GM21528 (cell line): ENCODE measurements at regions not wholly inside any gene's neighbourhood (a gene's known extent, or its start where the extent isn't known, plus 50 kb on each side); places are given as distances from the start of the nearest gene placed in this dataset.
"Not testable (repeated sequence)": the region's sequence is repeated elsewhere in the genome, so short reads cannot be mapped to it uniquely, and the experiment has no call there.

Source experiments
- ATAC-seq: cut with Tn5 transposase; IDR thresholded peaks from one replicate; pipeline ENCODE4 v1.9.1; 2021; ENCODE audit warnings: mild to moderate bottlenecking, moderate library complexity; ENCODE audit not compliant: unreplicated experiment, low FRiP score

DNA sequence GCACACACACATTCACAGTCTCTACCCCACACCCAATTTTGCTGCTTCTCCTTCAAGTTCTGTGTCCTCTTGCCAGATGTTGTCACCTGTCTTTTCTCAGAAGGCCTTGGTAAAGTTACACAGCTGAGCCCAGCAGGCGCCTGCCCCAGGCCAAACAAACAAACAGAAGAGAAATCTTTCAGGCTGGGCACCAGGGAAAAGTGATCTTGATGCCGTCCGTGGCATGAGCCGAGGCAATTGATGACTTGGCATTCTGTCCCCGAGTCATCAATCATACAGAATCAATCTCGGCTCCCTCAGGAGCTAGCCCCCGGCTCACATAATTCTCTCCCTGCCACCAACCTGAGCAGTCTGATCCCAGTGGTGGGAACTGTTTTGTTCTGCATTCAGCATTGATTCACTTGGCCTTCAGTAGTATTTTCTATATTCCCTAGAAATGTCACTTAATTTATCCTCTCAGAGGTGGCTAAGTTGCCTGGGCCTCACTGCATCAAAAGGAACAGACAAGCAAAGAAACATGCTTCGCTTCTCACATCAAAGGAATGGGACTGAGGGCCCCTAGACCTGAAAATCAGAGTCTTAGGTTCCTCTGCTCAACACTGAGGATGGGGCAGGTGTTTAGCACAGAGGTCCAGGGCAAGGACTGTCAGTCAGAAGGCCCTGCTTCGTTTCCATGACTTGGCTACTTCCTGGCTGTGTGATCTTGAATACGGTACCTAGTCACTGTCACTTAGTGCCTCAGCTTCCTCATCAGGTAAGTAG lies 278.8 kb upstream of the CELF4 start:
- ATAC-seq, result no peak

DNA sequence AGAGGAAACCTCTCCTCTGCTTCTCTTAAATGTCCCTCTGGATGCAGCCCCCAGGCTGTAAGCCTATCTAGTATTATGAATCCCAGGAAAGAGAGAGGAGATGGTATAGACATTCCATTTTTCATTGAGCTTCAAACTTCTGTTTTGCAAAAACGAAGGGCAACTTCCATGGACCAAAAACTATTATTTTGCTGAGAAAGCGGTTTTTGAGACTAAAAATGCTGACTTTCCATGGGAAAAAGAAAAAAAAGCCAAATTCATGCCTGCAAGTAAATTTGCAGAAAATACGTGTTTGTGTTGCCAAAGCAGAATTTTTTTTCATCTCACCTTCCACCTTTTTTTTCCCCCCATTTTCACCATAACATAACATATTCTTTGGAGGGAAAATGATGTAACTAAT lies 272.5 kb upstream of the CELF4 start:
- ATAC-seq, result no peak

DNA sequence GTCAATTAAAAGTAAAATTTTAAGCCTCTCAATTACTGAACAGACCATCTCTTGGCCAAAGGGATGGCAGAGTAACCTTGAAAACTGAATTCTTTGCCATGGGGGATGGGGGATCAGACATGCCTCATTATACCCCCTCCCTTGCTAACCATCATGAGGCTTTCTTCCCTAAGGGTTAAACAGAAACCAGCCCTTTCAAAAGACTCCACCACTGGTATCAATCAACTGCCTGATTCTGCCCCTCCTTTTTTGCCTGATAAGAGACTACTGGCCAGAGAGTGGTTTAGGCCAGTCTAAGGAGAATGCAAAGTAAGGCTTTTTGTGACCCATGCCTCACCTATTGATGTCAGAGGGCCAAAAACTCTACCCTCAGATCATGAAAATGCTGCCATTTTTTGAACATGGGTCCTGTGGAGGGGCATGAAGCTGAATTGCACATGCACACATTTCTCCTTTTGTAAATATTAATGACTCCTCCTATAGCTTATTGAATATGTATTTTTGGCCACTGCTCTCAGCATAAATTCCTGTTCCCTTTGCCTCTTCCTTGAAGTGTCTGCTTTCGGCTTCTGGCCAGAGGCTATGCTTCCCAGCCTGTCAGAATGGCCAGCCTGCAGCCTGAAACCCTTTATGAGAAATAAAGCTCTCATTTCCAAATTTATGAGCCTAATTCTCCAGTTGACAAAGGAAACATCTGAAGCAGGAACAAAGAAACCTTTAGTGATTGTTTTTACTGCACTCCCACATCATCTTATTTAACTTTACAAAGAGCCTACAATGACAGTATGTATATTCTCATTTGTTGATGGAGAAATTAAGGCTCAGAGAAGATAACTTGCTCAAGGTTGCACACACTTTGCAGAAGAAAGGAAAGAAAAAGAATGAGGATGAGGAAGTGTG lies 270.7 kb upstream of the CELF4 start:
- no peak for ATAC-seq

DNA sequence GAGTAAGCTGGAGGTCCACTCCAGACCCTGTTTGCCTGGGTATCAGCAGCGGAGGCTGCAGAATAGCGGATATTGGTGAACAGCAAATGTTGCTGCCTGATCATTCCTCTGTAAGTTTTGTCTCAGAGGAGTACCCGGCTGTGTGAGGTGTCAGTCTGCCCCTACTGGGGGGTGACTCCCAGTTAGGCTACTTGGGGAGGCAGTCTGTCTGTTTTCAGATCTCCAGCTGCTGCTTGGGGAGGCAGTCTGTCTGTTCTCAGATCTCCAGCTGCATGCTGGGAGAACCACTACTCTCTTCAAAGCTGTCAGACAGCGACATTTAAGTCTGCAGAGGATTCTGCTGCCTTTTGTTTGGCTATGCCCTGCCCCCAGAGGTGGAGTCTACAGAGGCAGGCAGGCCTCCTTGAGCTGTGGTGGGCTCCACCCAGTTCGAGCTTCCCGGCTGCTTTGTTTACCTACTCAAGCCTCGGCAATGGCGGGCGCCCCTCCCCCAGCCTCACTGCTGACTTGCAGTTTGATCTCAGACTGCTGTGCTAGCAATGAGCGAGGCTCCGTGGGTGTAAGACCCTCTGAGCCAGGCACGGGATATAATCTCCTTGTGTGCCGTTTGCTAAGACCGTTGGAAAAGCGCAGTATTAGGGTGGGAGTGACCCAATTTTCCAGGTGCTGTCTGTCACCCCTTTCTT lies 266.6 kb upstream of the CELF4 start:
- not testable (repeated sequence) for ATAC-seq

DNA sequence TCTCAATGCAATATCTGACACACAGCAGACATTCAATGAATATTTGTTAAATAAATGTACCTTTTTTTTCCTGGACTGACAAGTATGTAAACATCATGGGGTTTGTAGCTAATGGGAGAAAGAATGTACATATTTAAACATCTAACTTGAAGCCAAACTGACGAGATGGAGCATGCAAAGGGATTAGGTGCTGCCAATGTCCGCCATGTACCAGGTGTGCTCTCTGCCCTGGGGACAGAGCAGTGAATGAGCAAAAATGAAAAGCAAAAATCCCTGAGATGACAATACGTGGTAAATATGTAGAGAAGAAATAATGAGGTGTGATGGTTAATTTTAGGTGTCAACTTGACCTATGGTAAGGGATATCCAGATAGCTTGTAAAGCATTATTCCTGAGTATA lies 247.4 kb upstream of the CELF4 start:
- no peak for ATAC-seq

DNA sequence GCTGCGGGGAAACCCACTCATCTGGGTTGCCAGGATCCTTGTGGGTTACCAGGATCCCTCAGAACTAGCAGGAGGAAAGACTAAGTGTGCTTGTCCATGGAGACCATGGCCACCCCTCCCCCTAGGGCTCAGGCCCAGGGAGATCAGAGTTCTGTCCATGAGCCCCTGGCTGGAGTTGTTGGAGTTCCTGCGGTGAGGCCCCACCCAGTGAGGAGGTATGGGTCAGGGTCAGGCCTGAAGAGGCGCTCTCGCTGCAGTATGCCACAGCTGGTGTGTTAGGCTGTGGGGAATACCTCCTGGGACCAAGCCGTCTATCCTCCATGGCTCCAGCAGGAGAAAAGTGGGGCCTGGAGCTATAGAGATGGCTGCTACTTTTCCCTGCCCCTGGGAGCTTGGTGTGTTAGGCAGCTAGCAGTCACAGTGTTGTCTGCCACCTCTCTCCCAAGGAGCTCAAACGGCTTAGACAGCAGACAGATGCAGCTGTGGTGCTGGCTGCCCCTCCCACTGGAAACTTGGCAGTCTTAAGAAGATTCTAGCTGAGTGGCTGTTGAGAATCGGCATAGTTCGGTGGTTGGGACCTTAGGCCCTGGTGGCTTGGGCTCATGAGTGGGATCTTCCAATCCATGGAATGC lies 240.3 kb upstream of the CELF4 start:
- no peak for ATAC-seq

DNA sequence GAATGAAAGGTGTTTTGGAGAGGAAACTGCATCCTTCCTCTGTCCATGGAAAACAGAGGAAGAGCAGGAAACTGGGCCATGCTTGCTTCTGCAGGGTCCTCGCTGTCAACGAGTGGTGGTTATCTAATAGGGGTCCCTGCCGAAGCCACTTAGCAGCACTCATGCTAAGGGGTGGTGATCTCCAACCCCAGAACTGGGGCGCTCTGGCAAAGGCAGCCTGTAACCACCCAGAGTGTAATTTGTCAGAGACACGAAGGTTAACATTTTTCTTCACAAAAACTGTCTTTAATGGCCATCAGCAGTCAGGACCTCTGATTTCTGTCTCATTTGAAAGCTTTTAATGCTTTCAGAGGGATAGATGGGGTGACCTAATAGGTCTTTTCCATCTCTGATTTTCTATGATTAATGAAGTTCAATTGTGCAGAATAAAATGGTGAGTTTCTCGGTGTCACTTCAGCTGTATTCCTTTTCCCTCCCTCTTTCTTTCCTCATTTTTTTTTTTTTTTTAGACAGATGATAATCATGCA lies 231.3 kb upstream of the CELF4 start:
- ATAC-seq, result no peak

DNA sequence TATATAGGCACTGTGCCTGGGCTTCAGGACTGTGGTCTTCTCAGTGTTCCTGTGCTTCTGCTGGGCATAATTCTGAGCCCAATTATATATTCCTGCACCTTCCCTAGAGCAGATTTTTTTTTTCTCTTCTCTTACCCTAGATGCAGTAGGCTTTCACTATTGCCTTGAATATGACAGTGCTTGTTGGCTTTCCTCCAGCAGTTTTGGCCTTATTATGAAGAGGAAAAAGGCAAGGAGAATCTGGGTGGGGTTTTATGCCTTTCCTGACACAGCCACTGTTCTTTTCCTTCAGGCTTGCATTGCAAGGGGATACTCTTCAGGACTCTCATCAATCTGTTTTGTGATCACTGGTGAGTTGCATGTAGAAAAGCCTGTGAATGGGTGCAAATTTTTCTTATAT lies 221.9 kb upstream of the CELF4 start:
- no peak for ATAC-seq

DNA sequence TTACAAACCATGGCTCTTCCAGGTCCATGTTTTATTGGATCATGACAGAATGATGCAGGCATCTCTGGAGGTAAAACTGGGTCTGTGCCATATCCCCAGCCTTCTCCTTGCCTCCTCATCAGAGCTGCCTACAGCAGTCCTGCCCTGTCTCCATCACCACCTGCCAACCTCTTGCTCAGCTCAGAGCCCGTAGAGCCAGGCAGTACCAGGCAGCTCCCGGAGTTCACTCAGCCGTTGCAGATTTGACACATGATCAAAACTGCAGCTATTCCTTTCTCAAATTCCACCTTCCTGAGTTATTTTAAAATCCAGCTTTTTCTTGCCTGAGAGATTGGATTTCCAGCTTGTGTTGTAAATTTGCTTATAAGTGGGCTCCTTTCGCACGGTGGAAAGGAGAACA lies 218.2 kb upstream of the CELF4 start:
- no peak for ATAC-seq

DNA sequence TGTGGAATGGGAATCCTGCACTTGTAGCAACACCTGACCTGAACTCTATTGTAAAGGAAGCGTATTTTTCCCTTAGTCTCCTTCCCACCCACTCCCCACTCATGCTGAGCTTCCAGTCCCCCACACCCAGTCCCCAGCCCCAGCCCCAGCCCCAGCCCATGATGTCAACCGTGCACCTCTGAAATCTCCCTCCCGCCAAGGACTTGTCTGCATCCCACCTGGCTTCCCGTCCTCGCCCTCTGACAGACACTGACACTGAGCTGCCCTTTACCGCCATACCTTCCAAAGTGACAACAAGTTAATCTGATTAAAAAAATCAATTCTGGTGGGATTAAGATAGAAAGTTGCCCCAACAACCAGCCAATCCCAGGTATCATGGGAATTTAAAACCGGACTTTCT lies 213.6 kb upstream of the CELF4 start:
- ATAC-seq, result no peak

DNA sequence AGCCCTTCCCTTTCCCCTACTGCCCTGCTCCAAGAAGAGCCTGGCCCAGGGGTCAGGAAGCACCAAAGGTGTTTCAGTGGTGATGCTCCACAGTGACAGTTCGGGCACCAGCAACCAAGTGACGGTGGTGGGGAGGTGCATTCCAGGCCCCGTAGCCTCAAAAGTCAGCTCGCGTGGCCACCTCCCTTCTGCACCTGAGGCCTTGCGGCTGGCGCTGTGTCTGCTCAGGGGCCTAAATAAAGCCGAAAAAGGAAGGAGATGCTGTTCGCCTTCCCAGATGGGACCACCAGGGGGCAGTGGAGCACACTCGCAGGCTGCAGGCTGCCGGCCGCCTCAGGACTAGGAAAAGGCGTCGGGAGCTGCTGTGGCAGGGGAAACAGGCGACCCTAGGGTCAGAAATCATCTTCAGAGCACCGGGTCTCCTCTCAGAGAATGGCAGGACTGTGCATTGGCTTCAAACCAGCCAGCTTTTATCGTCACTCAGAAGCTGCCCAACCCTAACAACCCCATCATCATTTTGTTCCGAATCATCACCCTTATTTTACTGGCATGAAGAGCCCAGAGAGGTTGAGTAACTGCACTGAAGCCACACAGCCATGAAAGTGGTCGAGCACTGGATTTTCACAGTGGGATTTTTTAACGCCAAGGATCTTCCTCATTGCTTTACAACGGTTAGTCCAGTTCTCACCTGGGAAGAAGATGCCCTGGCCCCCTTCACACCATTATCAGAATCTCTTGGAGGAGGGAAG lies 213.0 kb upstream of the CELF4 start:
- ATAC-seq, result peak; percentile 76

DNA sequence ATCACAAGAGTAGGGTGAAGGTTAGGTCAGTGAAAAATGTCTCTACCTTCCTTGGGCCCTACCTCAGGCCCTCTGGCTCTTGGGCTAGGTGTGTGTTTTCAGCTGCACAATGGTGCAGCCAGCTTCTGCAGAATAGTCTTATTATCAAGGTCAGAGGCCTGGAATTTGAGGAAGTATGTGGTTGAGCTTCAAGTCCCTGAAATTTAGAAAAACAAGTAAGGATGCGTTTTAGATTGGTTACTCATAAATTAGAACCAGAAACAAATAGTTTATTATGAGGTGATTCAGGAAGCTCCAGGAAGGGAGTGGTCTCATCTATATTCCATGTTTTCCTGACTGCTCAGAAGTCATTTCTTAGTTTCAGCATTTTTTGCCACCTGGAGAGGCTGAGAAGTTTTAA lies 204.2 kb upstream of the CELF4 start:
- no peak for ATAC-seq

DNA sequence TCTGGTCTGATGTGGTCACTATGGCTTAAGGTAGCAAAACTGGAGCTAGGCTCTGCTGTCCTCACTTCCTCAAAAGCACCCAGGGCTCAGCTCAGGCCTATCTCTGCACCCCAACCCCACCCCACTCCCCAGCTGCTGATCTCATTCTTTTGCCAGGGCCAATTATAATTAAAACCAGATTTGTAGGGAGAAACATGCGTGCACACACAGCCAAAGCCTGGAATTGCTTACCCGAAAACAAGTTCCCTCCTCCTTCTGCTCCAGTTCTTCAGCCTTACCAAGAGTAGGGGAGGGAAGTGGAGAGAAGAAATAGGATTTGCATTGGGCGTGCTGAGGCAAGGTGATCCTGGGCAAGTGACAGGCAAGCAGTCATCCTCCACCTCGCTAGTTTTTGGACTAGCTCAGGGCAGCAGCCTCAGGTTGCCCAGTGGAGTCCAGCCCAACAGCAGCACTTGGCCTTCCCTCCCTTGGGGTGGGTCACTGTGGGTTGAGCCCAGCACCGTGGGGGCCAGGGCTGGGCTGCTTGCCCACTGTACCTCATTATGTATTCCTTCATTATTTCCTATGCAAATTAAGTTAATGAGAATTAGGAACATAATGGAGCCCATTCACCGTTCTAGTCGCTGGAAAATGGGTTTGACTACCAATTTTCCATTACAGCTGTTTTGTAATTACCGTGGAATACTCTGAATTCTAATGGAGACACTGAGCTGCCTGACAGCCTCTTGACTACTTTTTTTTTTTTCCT lies 199.1 kb upstream of the CELF4 start:
- ATAC-seq, result no peak

DNA sequence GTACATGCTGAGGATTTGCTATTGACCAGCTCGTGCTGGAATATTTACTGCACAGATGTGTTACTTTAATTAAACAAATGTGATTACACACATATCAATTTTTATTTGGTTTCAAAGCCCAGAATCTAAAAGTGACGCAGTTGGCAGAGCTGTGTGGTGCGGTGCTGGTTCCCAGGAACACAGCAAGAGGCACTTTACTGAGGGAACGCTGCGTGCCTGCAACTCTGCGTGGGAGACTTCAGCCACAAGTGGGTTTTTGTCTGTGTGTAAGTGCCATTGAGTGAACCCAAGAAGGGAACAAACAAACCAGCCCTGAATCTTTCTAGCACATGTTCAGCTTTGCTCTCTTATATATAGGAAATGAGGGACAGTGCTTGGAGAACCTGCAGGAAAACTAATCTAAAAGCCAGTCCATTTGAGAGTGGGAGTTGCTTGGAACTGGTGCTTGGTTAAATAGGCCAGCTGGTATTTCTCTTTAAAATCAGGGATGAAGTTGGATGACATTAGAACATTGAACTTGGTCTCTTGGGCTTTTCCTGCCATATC lies 196.6 kb upstream of the CELF4 start:
- ATAC-seq, result no peak

DNA sequence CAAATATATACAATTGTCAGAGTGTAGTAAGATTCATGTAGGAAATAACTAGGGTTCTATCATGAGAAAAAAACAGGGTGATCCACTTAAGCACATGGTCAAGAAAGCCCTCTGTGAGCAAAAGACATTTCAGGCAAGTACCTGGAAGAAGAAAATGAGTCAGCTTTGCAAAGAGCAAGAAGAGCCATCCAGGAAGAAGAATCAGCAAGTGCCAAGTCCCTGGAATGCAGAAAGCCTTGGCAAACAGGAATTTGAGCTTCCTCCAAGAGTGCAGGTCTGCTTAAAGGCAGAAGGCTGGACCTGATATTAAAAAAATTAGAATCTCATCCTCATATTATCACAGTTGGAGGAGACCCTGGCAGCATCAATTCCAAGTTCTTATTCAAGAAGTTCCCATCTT lies 188.5 kb upstream of the CELF4 start:
- no peak for ATAC-seq

DNA sequence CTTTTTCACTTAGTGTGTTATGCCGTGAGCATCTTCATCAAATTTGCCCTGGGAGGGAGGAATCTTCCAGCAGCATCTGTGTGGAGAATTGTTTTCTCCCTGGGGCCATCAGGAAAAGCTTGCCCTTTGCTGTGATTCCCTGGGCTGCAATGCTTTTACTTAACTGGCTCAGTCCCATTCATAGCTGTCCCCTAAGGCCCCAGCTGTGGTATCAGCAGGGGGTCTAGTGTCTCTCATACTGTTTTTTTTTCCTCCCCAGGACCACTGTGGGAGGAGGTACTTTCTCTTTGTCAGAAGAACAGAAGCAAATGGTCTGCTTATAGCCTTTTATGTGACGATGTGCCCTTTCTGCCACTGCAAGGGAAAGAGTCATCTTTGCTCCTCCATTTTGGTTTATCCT lies 176.8 kb upstream of the CELF4 start:
- no peak for ATAC-seq

DNA sequence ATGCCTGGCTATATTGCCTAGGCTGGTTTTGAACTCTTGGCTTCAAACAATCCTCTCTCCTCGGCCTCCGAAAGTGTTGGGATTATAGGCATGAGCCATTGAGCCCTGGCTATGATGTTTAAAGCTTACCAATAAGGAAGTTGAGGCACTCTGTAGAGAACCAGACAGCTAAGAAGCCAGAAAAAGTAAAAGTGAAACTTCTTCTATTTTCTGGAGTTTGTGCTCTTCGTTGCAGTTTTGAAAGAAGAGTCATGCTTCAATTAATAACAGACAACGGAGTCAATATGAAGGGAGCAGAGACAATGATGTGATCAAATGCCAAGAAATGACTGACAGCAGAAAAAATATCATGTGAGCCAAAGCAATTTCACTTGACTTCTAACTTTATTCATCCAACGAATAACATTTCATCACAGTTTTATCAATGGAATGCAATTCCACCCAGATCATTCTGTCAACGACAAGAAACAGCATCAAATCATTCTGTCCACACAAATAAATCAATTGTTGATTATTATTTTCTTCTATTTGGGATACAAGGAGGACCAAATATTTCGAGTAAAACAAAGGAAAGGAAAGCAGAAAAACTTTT lies 175.5 kb upstream of the CELF4 start:
- ATAC-seq, result no peak

DNA sequence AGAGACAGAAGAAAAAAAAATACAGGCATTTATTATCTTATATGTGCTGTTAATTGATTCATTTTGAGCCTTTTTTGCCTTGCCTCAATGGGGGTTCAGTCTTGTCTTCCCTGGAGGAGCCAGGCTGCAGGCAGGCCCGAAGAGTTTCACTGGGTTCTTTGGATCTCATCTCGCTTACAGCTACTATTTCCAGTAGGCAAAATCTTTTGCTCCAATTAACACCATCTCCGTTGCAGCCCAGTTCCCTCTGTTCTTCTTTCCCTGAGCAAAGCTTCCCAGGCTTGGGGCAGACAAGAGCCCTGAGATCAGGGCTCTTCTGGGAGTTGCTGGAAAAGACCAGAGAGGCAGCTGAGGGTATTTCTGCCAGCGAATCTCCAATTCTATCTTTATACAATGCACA lies 168.8 kb upstream of the CELF4 start:
- ATAC-seq, result no peak

DNA sequence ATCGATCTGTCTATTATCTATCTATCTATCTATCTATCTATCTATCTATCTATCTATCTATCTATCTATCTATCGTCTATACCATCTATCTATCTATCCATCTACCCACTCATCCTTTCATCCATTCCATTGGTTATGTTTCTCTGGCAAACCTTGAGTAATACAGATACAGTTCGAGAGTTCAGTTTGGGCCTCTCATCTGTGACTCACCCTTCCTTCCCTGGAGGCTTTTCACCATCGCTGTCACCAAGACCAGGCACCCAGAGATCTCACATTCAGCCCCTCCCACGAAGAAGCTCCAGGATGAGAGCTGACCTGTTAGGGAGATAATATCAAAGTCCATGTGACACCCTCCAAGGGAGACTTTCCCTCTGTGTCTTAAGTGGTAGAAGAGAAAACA lies 164.1 kb upstream of the CELF4 start:
- ATAC-seq, result no peak
